IMR-90 (cell line): ENCODE measurements at regions not wholly inside any gene's neighbourhood (a gene's known extent, or its start where the extent isn't known, plus 50 kb on each side); places are given as distances from the start of the nearest gene placed in this dataset.

ENCODE experiments used
- ATAC-seq: fragments of 200-7000 bp; cut with Tn5 transposase; 2 replicates; pipeline ENCODE4 v1.9.1; 2020; ENCODE audit warnings: low read depth, mild to moderate bottlenecking, moderate library complexity
- BruUV-seq: library from RNA; stranded (reverse); fragments of 400-500 nt; replicated peaks from 2 replicates; lab custom pipeline; 2021; lab: Mats Ljungman, UMichigan
- CTCF ChIA-PET: fragments of 300-600 bp; formaldehyde crosslinking; extraction: SDS; loops from one replicate; lab custom pipeline; 2021; ENCODE audit warnings: antibody characterized with exemption; lab: Yijun Ruan, JAX
- POLR2A ChIA-PET: fragments of 300-600 bp; sonication (Branson Sonifier 250); formaldehyde crosslinking; loops from one replicate; lab custom pipeline; 2022; ENCODE audit warnings: antibody characterized with exemption; ENCODE audit not compliant: unreplicated experiment; lab: Charles Lee
- DNase-seq: peaks from one replicate; pipeline ENCODE4 v3.0.0; 2013
- H2AFZ ChIP-seq: replicated peaks from 2 replicates; pipeline ENCODE3; 2013; ENCODE audit warnings: low read length, mild to moderate bottlenecking; ENCODE audit not compliant: poor library complexity
- H2AK5ac ChIP-seq: 2 replicates; pipeline ENCODE4 v1.6.1; 2013; ENCODE audit warnings: low read depth, low read length, inconsistent platforms
- H2AK9ac ChIP-seq: replicated peaks from 2 replicates; pipeline ENCODE3; 2013; ENCODE audit warnings: mild to moderate bottlenecking, low read depth, low read length, moderate library complexity; ENCODE audit not compliant: poor library complexity
- H2BK120ac ChIP-seq: 2 replicates; pipeline ENCODE4 v1.6.1; 2013; ENCODE audit warnings: low read depth, low read length, inconsistent platforms
- H2BK15ac ChIP-seq: 3 replicates; pipeline ENCODE4 v1.6.1; 2013; ENCODE audit warnings: low read depth, low read length, inconsistent platforms
- H2BK20ac ChIP-seq: 2 replicates; pipeline ENCODE4 v1.6.1; 2013; ENCODE audit warnings: low read depth, mild to moderate bottlenecking, inconsistent platforms, low read length, moderate library complexity
- H2BK5ac ChIP-seq: 2 replicates; pipeline ENCODE4 v1.6.1; 2013; ENCODE audit warnings: mild to moderate bottlenecking, low read depth, low read length, inconsistent platforms; ENCODE audit not compliant: poor library complexity, severe bottlenecking
- H3K14ac ChIP-seq: replicated peaks from 2 replicates; pipeline ENCODE4 v1.6.1; 2013; ENCODE audit warnings: low read depth, low read length, inconsistent platforms
- H3K18ac ChIP-seq: 2 replicates; pipeline ENCODE4 v1.6.1; 2013; ENCODE audit warnings: low read depth, low read length, control low read depth
- H3K23ac ChIP-seq: 2 replicates; pipeline ENCODE4 v1.6.1; 2013; ENCODE audit warnings: low read depth, low read length, inconsistent platforms
- H3K27ac ChIP-seq: 2 replicates; pipeline ENCODE4 v1.5.1; 2013; ENCODE audit warnings: mild to moderate bottlenecking, control low read depth, low read length; ENCODE audit not compliant: insufficient read depth
- H3K27me3 ChIP-seq: 2 replicates; pipeline ENCODE4 v1.6.1; 2013; ENCODE audit warnings: low read length; ENCODE audit not compliant: control insufficient read depth, insufficient read depth
- H3K36me3 ChIP-seq: 2 replicates; pipeline ENCODE4 v1.6.1; 2013; ENCODE audit warnings: low read length, mixed read lengths; ENCODE audit not compliant: control insufficient read depth, insufficient read depth
- H3K4ac ChIP-seq: 2 replicates; pipeline ENCODE4 v1.6.1; 2013; ENCODE audit warnings: low read depth, low read length, inconsistent platforms
- H3K4me1 ChIP-seq: 2 replicates; pipeline ENCODE4 v1.6.1; 2013; ENCODE audit warnings: low read length, mixed read lengths; ENCODE audit not compliant: control insufficient read depth, insufficient read depth
- H3K4me2 ChIP-seq: 2 replicates; pipeline ENCODE4 v1.6.1; 2013; ENCODE audit warnings: low read depth, mild to moderate bottlenecking, control low read depth, low read length, moderate library complexity
- H3K4me3 ChIP-seq: 2 replicates; pipeline ENCODE4 v1.5.1; 2013; ENCODE audit warnings: low read depth, mild to moderate bottlenecking, control low read depth, low read length, moderate library complexity; ENCODE audit not compliant: insufficient read depth
- H3K56ac ChIP-seq: 2 replicates; pipeline ENCODE4 v1.6.1; 2013; ENCODE audit warnings: low read length, inconsistent platforms; ENCODE audit not compliant: insufficient read depth; ENCODE audit errors: extremely low read depth
- H3K79me1 ChIP-seq, 2 experiments: 2 replicates each; pipeline ENCODE4 v1.6.1; 2013; ENCODE audit warnings: low read length in 2 of 2, inconsistent platforms in 1 of 2, low read depth in 1 of 2
- H3K9ac ChIP-seq: 2 replicates; pipeline ENCODE4 v1.6.1; 2013; ENCODE audit warnings: low read depth, low read length, control low read depth
- H3K9me1 ChIP-seq: 2 replicates; pipeline ENCODE4 v1.6.1; 2013; ENCODE audit warnings: low read length, inconsistent platforms; ENCODE audit not compliant: insufficient read depth
- H3K9me3 ChIP-seq: 2 replicates; pipeline ENCODE4 v1.6.1; 2013; ENCODE audit warnings: low read length; ENCODE audit not compliant: control insufficient read depth, insufficient read depth
- H4K20me1 ChIP-seq: 2 replicates; pipeline ENCODE4 v1.6.1; 2013; ENCODE audit warnings: low read length, inconsistent platforms; ENCODE audit not compliant: insufficient read depth
- H4K5ac ChIP-seq: 2 replicates; pipeline ENCODE4 v1.6.1; 2013; ENCODE audit warnings: mild to moderate bottlenecking, low read depth, low read length, control low read depth
- H4K8ac ChIP-seq, 2 experiments: 2 replicates each; pipeline ENCODE4 v1.6.1; 2013; ENCODE audit warnings: low read depth in 2 of 2, low read length in 2 of 2, control low read depth in 1 of 2, inconsistent platforms in 1 of 2
- H4K91ac ChIP-seq: 2 replicates; pipeline ENCODE4 v1.6.1; 2013; ENCODE audit warnings: low read depth, low read length, inconsistent platforms; ENCODE audit not compliant: insufficient read depth
- MAZ ChIP-seq: IDR thresholded peaks from 2 replicates; pipeline ENCODE4 v1.6.1; 2012; ENCODE audit warnings: low read depth, mild to moderate bottlenecking, low read length, improper control_type of control experiment, moderate library complexity, borderline replicate concordance
- MXI1 ChIP-seq: IDR thresholded peaks from 2 replicates; pipeline ENCODE4 v1.6.1; 2012; ENCODE audit warnings: low read depth, mild to moderate bottlenecking, low read length, moderate library complexity, borderline replicate concordance
- RFX5 ChIP-seq: IDR thresholded peaks from 2 replicates; pipeline ENCODE4 v1.8.0; 2012; ENCODE audit warnings: low read depth, mild to moderate bottlenecking, low read length, moderate library complexity
- SMC3 ChIP-seq: fragments of 150-350 bp; IDR thresholded peaks from 2 replicates; pipeline ENCODE4 v1.6.1; 2016; ENCODE audit warnings: low read depth, mild to moderate bottlenecking, antibody characterized with exemption, low read length, moderate library complexity
- WGBS, 2 experiments: methylation state at CpG; one replicate each; pipeline versions ENCODE4 v1.1.5 to v1.1.7; 2013; ENCODE audit warnings: missing lambda C conversion rate in 2 of 2; ENCODE audit not compliant: insufficient read length in 1 of 2; ENCODE audit errors: extremely low coverage in 2 of 2; 5-methylcytosine and 5-hydroxymethylcytosine counted together
- dilution Hi-C: fragments of 300-500 bp; cut with HindIII; formaldehyde crosslinking; loops from one replicate; pipeline ENCODE4 v1.14.3; 2018; ENCODE audit warnings: low sequenced_read_pairs; ENCODE audit not compliant: unreplicated experiment
- in situ Hi-C: fragments of 300-500 bp; cut with MboI; formaldehyde crosslinking; loops from 3 replicates; pipeline ENCODE4 v1.14.3; 2019; ENCODE audit warnings: low sequenced_read_pairs, inconsistent platforms, mixed read lengths
- intact Hi-C: fragments of 100-400 bp; cut with micrococcal nuclease; formaldehyde crosslinking; loops from 2 replicates; pipeline ENCODE4 v1.10.0; 2022

GRCh38 chr9:118023644-118024043, 319.4 kb downstream of the TLR4 start:
- Histone ChIP-seq H4K5ac (no peak overlapping the region), H2BK120ac (no peak overlapping the region), H3K9me3 (peaks cover 6% of the 10 kb centered on the region; the same call in 1 of the 2 replicates), H3K36me3 (no peaks in the 10 kb centered on the region), H2AK9ac (no peak overlapping the region), H4K8ac (no peak overlapping the region), H3K9me1 (no peaks in the 10 kb centered on the region), H3K23ac (no peak overlapping the region), H2BK20ac (no peak overlapping the region), H3K9ac (no peak overlapping the region), H2AK5ac (no peak overlapping the region), H3K4me2 (no peak overlapping the region), H2BK15ac (no peak overlapping the region), H3K14ac (no peak overlapping the region), H3K27me3 (no peaks in the 10 kb centered on the region), H3K79me1 (no peaks in the 10 kb centered on the region), H3K56ac (no peak overlapping the region), H3K4me3 (no peak overlapping the region), H3K4ac (no peak overlapping the region), H2BK5ac (no peak overlapping the region), H3K4me1 (no peaks in the 10 kb centered on the region), H4K91ac (no peak overlapping the region), H4K20me1 (no peaks in the 10 kb centered on the region), H3K27ac (no peak overlapping the region), H3K18ac (no peak overlapping the region), H2AFZ (no peak overlapping the region)
- no CpG with 5 or more reads among the region's 2 CpGs for WGBS, 2 experiments
- ATAC-seq (no peak), DNase-seq (no peak)
- TF ChIP-seq MAZ = no peak
- TF ChIP-seq SMC3 = no peak
- TF ChIP-seq RFX5 = no peak
- TF ChIP-seq MXI1 = no peak
- dilution Hi-C loops = no loop called here
- CTCF ChIA-PET = no interaction called here
- BruUV-seq = no TSS peak
- intact Hi-C loops = no loop called here
- in situ Hi-C loops = no loop called here
- POLR2A ChIA-PET = no interaction called here
